Stimulated activated naive B cell treated with anti-CD40 and anti-IgM and Interleukin-4, amounts not matched to agents 10 μg/mL and 1 μg/mL and 100 μg/mL, for 72 hours (primary cell): ENCODE measurements at regions not wholly inside any gene's neighbourhood (a gene's known extent, or its start where the extent isn't known, plus 50 kb on each side); places are given as distances from the start of the nearest gene placed in this dataset.
"Not testable (repeated sequence)": the region's sequence is repeated elsewhere in the genome, so short reads cannot be mapped to it uniquely, and the experiment has no call there.

Experiments
- ATAC-seq, 2 donors: fragments of 150-1000 bp; cut with Tn5 transposase; replicated peaks; 2 replicates each; pipeline ENCODE4 v1.10.0; 2021; ENCODE audit warnings: moderate library complexity in 1 of 2
- DNase-seq: peaks from one replicate; pipeline ENCODE4 v3.0.0; 2021
- H3K27ac Mint-ChIP-seq: one replicate; pipeline ENCODE4 v1.8.0; 2022; ENCODE audit warnings: mild to moderate bottlenecking, mixed read lengths
- H3K27me3 Mint-ChIP-seq, 2 donors: one replicate each; pipeline ENCODE4 v1.8.0; 2022; ENCODE audit warnings: mixed read lengths in 2 of 2
- H3K36me3 Mint-ChIP-seq, 2 donors: one replicate each; pipeline ENCODE4 v1.8.0; 2022; ENCODE audit warnings: mixed read lengths in 2 of 2, mild to moderate bottlenecking in 1 of 2
- H3K4me1 Mint-ChIP-seq, 2 donors: one replicate each; pipeline ENCODE4 v1.8.0; 2022; ENCODE audit warnings: mixed read lengths in 2 of 2, mild to moderate bottlenecking in 1 of 2
- H3K4me3 Mint-ChIP-seq, 2 donors: one replicate each; pipeline ENCODE4 v1.8.0; 2022; ENCODE audit warnings: mild to moderate bottlenecking in 2 of 2, mixed read lengths in 2 of 2, moderate library complexity in 1 of 2
- H3K9me3 Mint-ChIP-seq, 2 donors: one replicate each; pipeline ENCODE4 v1.8.0; 2022; ENCODE audit warnings: mixed read lengths in 2 of 2, mild to moderate bottlenecking in 1 of 2

DNA sequence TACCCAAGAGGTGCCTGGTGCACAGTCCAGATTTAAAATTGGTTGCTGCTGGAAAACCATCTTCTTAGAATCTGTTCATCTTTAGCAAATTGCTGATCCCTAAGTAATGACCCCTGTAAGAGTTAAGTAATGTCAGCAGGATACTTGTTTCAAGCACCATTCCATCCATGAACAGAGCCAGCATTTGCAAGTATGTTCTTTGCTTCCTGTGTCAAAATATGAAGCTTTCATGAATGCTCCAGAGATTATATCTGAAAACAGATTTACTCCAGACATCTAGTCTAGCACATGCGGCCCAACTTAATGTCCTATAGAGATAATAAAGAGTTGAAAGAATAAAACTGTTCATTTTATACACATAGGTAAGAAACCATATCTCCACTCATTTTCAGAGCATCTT lies 98.7 kb upstream of the ZNF438 start:
- no peaks in the 10 kb centered on the region for H3K9me3 Mint-ChIP-seq
- no peak for DNase-seq
- no peaks in the 10 kb centered on the region for H3K36me3 Mint-ChIP-seq
- no peaks in the 10 kb centered on the region for H3K27me3 Mint-ChIP-seq
- peaks cover 22 to 38% of the 10 kb centered on the region in 2 donors for H3K4me1 Mint-ChIP-seq
- ATAC-seq: no peak
- no peak overlapping the region for H3K27ac Mint-ChIP-seq
- H3K4me3 Mint-ChIP-seq: no peak overlapping the region

DNA sequence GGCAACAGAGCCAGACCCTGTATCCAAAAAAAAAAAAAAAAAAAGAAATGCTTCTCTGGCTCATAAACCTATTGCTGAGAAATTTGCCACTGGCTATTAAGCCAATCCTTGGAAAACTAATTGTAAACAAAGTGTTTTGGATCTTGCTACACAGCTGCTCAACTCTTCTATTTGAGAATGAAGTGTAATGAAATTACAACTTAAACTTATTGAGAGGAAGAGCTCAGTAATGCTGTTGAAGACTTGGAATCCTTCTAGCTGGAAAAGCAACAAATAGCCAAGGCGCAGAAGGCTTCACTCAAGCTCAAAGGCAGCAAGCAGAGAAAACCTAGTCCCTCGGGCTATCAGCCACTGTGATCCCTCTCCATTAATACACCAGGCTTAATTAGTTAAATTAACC lies 99.6 kb upstream of the ZNF438 start:
- no peaks in the 10 kb centered on the region for H3K36me3 Mint-ChIP-seq
- H3K4me1 Mint-ChIP-seq: peaks cover 22 to 45% of the 10 kb centered on the region in 2 donors
- DNase-seq (no peak), ATAC-seq (no peak)
- no peak overlapping the region for H3K4me3 Mint-ChIP-seq
- H3K27ac Mint-ChIP-seq: no peak overlapping the region
- H3K9me3 Mint-ChIP-seq: no peaks in the 10 kb centered on the region
- H3K27me3 Mint-ChIP-seq: no peaks in the 10 kb centered on the region

DNA sequence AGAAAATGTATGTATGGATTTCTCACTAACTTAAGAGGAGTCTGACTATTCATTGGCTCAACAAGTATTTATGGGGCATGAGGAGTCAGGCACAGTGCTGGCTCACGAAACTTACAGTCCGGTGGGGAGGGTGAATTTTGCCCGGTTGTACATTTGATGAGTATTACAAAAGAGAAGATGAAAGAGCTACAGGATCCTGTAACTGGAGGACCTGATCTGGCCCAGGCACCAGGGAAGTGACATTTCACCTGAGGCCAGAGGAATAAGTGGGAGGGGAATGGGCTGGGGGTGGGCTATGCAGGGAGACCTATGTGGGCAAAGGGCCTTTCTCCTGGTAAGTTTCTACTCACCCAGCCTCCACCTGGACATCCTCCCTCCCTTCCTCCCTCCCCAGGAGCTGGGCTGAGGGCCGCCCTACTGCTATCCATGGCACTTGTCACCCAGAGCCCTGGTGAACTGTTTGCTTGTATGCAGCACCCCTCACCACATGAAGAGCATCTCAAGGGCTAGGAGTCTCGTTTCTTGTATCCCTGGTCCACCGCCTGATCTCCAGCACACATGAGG lies 101.1 kb upstream of the ZNF438 start:
- Mint-ChIP-seq H3K27me3 (no peaks in the 10 kb centered on the region), H3K9me3 (no peaks in the 10 kb centered on the region), H3K4me3 (peak overlapping the region; percentile 37 to 50), H3K27ac (peak overlapping the region; percentile 76), H3K36me3 (no peaks in the 10 kb centered on the region), H3K4me1 (peaks cover 24 to 48% of the 10 kb centered on the region in 2 donors)
- ATAC-seq (no peak), DNase-seq (no peak)

DNA sequence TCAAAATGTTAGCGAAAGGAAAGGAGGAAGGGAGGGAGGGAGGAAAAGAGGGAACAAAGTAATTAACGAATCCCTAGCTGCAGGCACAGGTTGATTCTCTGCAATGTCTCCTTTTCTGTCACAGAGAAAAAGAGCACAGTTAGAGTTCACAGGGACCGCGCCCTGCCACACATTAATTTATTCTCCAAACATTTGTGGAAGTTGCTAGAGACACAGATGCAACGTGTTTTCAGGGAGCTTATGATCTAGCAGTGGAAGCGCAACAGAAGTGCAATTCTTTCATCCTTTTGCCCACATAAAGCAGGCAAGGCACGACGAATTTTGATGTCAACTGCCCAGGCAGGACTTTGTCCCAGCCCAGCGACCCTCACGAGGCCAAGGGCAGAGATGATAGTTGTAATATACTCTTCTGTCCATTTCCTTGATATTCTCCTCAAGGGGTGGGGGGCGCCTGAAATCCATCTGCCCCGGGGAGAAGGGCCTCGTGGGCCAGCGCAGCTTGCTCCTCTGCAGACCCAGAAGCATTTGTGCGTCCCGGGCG lies 101.7 kb upstream of the ZNF438 start:
- H3K9me3 Mint-ChIP-seq: no peaks in the 10 kb centered on the region
- H3K36me3 Mint-ChIP-seq: no peaks in the 10 kb centered on the region
- ATAC-seq: no peak
- no peak for DNase-seq
- H3K27ac Mint-ChIP-seq: peak overlapping the region; percentile 94
- H3K4me1 Mint-ChIP-seq: peaks cover 24 to 48% of the 10 kb centered on the region in 2 donors
- H3K4me3 Mint-ChIP-seq: peak overlapping the region; percentile 41 to 86
- H3K27me3 Mint-ChIP-seq: no peaks in the 10 kb centered on the region

DNA sequence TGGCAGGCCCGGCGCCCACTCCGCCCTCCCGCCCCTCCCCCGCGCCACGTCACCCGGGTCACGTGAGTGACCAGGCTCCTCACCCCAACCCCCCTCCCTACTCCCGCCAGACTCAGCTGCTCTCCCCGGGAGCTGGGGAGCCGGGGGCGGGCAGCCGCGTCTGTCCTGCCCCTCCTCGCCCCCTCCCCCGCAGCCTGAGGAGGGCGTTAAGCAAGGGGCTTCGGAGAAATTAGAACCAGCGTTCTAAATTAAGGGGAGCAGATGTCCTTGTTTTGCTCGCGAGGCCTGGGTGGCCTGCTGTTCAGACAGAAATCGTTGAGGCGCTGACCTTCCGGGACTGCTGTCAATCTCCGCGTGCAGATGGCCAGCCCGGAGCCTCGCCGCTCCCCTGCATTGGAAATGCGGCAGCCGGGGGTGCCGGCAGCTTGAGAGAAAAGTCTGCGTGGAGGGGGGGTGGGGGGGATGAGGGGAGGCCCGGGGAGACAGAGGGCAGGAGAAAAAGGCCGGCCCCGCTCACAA lies 102.2 kb upstream of the ZNF438 start:
- H3K4me1 Mint-ChIP-seq: peaks cover 24 to 48% of the 10 kb centered on the region in 2 donors
- H3K27ac Mint-ChIP-seq: peak overlapping the region; percentile 94
- H3K4me3 Mint-ChIP-seq: peak overlapping the region; percentile 85 to 86
- no peaks in the 10 kb centered on the region for H3K9me3 Mint-ChIP-seq
- no peaks in the 10 kb centered on the region for H3K36me3 Mint-ChIP-seq
- no peaks in the 10 kb centered on the region for H3K27me3 Mint-ChIP-seq
- ATAC-seq: peak; percentile 55 to 65
- peak; percentile 58 for DNase-seq

DNA sequence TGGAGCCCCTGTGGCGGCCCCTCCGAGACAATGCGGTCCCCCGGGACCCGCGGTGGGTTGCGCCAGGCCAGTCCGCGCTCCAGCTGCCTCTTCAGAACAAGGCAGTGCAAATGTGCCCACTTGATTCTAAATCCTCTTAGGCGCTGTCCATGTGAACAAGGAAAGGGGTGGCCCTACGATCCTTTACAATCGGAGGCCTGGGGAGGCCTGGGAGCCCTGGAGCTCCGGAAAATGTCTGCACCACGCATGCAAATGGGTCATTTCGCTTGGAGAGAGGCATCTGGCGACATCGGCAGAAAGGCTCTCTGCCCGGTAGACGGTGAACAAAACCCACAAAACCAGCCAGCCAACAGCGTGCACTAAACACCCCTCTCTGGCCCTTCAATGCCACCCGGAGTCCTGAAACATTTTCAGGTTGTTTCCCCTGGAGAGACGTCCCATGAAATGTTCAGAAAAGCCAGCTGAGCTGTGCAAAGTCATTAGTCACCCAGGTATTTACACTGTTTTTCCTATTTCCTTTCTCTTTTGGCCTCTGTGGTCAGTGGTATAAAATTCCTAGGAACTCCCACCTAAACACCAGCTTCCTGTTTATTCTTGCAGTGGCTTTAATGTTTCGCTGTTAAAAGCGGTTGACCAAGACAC lies 102.8 kb upstream of the ZNF438 start:
- H3K9me3 Mint-ChIP-seq: no peaks in the 10 kb centered on the region
- H3K27ac Mint-ChIP-seq: peak overlapping the region; percentile 94
- ATAC-seq (peak; percentile 75 to 76), DNase-seq (peak; percentile 50)
- H3K27me3 Mint-ChIP-seq: no peaks in the 10 kb centered on the region
- peak overlapping the region; percentile 85 to 86 for H3K4me3 Mint-ChIP-seq
- peaks cover 22 to 48% of the 10 kb centered on the region in 2 donors for H3K4me1 Mint-ChIP-seq
- H3K36me3 Mint-ChIP-seq: no peaks in the 10 kb centered on the region

DNA sequence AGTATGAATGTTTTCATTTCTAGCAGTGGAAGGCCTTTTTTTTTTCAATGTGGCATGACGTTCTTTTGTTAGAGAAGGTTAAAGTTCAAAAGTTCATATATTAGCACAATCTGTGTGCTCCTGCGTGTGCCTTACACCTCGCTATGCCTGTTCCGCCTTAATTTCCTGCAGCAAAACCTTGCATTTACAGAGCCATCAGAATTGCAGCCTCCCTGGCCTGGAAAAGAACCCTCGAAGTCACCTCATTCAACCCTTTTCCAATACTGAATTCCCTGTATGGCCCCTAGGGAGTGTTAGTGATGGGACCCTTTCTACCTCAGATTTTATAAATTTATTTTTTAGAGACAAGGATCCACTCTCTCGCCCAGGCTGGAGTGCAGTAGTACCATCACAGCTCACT lies 103.5 kb upstream of the ZNF438 start:
- Mint-ChIP-seq H3K27ac (peak overlapping the region; percentile 37), H3K27me3 (no peaks in the 10 kb centered on the region)

DNA sequence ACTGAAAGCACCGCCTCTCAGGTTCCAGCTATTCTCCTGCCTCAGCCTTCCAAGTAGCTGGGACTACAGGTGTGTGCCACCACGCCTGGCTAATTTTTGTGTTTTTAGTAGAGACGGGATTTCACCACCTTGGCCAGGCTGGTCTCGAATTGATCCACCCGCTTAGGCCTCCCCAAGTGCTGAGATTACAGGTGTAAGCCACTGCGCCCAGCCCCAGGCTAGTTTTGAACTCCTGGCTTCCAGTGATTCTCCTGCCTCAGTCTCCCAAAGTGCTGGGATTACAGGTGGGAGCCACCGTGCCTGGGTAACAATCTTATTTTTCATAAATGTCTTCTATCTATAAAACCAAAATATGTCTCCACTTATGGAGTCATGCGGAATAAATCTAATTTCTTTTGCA lies 104.1 kb upstream of the ZNF438 start:
- H3K27me3 Mint-ChIP-seq, DNase-seq, H3K9me3 Mint-ChIP-seq, H3K27ac Mint-ChIP-seq, ATAC-seq, H3K4me3 Mint-ChIP-seq, H3K36me3 Mint-ChIP-seq: not testable (repeated sequence)
- peaks cover 22 to 48% of the 10 kb centered on the region in 2 donors for H3K4me1 Mint-ChIP-seq

More for the DNA sequence above, 103.5 kb upstream of the ZNF438 start:
- H3K9me3 Mint-ChIP-seq: no peaks in the 10 kb centered on the region
- no peak for DNase-seq
- H3K36me3 Mint-ChIP-seq: no peaks in the 10 kb centered on the region
- ATAC-seq: no peak
- peaks cover 22 to 48% of the 10 kb centered on the region in 2 donors for H3K4me1 Mint-ChIP-seq
- H3K4me3 Mint-ChIP-seq: peak overlapping the region; percentile 85 to 86

DNA sequence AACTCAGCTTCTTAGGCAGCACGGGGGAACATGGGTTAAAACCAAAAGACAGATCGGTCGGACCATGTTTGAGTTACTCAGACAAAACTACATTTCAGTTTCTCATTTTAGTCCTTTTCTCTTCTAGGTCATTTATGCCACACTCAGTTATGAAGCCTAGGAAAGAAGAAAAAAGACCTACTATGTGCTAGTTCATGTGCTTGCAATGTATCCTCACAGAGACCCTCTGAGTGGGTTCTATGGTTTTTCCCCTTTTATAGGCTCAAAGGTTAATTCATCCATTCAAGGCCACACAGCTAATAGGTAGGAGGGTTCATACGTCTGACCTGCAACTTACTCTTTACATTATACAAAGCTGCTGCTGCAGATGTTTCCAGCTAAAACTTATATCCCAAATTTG lies 104.7 kb upstream of the ZNF438 start:
- Mint-ChIP-seq H3K36me3 (no peaks in the 10 kb centered on the region), H3K4me3 (no peak overlapping the region), H3K4me1 (peaks cover 22 to 48% of the 10 kb centered on the region in 2 donors)

DNA sequence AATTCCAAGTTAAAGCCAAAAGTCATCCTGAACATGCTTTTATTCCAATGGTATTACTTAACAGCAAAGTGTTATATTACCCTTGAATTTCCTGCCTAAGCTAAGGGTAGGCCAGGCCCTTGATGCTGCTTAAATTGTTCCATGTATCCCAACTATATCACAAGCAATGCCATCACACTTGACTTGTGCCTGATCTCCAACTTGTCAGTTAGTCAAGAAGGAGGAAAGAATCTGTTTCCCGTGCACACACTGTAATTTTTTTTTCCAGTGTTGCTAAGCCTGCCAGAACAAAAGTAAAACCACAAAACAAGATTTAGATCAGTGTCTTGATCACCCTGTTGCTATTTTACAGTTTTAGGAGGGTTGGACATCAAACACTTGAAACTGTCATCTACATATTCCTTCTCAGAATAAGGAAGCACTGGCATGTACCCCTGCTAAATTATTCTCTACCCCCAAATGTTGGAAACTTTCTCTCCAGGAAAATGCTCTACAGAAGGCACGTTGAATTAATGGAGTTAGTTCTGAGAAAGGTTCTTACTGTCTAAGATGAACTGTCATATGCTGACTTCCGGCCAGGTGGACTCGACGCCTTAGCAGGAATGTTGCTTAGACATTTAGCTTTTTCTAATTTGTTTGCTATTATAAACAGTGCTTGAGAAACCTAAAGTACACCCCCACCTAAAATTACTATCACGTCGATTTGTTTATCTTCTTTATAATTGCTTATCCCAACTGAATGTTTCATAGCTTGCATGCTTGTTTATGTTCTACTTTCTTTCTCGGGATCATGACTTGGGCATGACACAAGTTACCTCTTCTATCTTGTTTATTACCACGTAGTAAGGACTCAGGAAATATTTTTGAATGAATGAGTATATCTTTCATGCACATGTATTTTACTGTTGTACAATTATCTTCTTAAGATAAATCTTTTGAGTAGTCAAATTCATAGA lies 105.5 kb upstream of the ZNF438 start:
- ATAC-seq (no peak), DNase-seq (no peak)
- H3K27me3 Mint-ChIP-seq: no peaks in the 10 kb centered on the region
- H3K4me1 Mint-ChIP-seq: peaks cover 22 to 48% of the 10 kb centered on the region in 2 donors
- H3K9me3 Mint-ChIP-seq: no peaks in the 10 kb centered on the region
- H3K27ac Mint-ChIP-seq: no peak overlapping the region
- no peaks in the 10 kb centered on the region for H3K36me3 Mint-ChIP-seq
- H3K4me3 Mint-ChIP-seq: no peak overlapping the region

More for the DNA sequence above, 104.7 kb upstream of the ZNF438 start:
- H3K27me3 Mint-ChIP-seq: no peaks in the 10 kb centered on the region
- H3K9me3 Mint-ChIP-seq: no peaks in the 10 kb centered on the region
- no peak overlapping the region for H3K27ac Mint-ChIP-seq
- DNase-seq (no peak), ATAC-seq (no peak)

DNA sequence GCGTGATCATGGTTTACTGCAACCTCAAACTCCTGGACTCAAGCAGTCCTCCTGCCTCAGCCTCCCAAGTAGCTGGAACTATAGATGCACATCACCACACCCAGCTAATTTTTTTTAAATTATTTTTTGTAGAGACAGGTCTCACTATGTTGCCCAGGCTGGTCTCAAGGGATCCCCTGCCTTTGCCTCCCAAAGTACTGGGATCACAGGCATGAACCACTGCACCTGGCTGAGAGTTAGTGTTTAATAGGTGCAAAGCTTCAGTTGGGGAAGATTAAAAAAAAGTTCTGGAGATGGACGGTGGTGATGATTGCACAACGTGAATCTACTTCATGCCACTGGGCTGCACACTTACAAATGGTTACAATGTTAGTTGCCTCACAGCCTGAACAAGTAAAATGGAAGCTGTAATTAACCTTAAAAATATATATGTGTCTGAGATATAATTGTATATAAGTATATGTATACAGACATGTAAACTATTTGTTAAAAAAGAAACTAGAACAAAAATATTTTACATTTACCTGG lies 106.4 kb upstream of the ZNF438 start:
- DNase-seq: no peak
- Mint-ChIP-seq H3K9me3 (no peaks in the 10 kb centered on the region), H3K27ac (no peak overlapping the region), H3K4me3 (no peak overlapping the region), H3K36me3 (no peaks in the 10 kb centered on the region), H3K4me1 (peaks cover 18 to 40% of the 10 kb centered on the region in 2 donors), H3K27me3 (no peaks in the 10 kb centered on the region)
- no peak for ATAC-seq

DNA sequence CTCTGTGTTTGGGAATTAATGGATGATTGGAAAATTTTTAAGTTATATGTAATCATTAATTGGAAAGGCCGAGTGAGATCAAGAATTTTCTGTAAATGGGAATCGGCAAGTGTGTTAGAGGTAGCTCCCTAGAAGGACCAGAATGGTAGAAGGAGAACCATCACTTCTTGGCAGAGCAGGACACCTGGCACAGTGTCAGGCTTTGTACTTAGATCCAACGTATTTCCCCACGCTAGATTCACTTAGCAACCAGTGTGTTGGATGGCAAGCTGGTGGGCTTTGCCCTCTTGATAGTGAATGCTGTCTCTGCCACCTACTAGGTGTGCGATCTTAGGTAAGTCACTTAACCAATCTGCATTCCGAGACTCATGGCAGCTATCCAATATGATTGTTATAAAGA lies 107.8 kb upstream of the ZNF438 start:
- DNase-seq (no peak), ATAC-seq (no peak)
- Mint-ChIP-seq H3K27me3 (no peaks in the 10 kb centered on the region), H3K27ac (no peak overlapping the region), H3K4me3 (no peak overlapping the region), H3K36me3 (no peaks in the 10 kb centered on the region), H3K4me1 (peaks cover 11 to 32% of the 10 kb centered on the region in 2 donors), H3K9me3 (no peaks in the 10 kb centered on the region)

DNA sequence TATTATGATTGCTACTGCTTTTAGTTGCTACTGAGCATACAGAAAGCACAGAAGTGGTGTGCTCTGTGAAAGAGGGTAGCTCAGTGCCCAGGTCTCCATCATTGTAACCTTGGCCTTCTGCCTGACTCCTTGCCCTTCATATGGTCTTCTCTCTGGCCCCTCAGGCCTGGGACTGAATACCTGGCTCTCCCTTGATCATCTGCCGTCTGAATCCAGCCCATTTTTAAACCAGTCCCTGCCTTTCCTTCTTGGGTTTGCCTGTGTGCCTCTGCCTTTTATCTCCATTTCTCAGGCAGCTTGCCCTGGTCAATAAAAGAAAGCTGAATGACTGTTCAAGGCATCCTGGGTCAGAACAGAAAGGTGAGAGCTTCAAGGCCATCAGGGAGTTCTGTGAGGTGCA lies 109.1 kb upstream of the ZNF438 start:
- DNase-seq: no peak
- H3K4me1 Mint-ChIP-seq: peaks cover 7 to 23% of the 10 kb centered on the region in 2 donors
- peaks cover 0 to 3% of the 10 kb centered on the region in 2 donors for H3K27me3 Mint-ChIP-seq
- H3K4me3 Mint-ChIP-seq: no peak overlapping the region
- H3K9me3 Mint-ChIP-seq: no peaks in the 10 kb centered on the region
- no peaks in the 10 kb centered on the region for H3K36me3 Mint-ChIP-seq
- no peak for ATAC-seq
- no peak overlapping the region for H3K27ac Mint-ChIP-seq

DNA sequence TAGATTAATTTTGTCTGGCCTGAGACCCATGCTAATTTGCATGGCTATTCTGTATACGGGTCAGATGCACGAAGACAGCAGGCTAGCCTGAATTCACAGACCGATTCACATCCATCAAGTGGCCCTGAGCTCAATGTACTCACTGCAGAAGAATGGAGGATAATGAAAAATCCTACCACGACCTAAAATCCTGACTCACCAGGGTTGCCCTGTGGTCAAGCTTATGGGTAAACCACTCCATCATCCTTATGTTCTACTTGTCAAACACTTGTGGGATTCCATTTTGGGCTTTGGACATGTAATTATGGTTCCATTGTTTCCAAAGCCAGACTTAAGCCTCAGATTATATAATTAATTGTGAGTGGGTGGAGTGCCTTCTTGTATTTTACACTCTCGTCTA lies 110.4 kb upstream of the ZNF438 start:
- no peaks in the 10 kb centered on the region for H3K9me3 Mint-ChIP-seq
- ATAC-seq: no peak
- no peak overlapping the region for H3K4me3 Mint-ChIP-seq
- peaks cover 9 to 15% of the 10 kb centered on the region in 2 donors for H3K27me3 Mint-ChIP-seq
- H3K36me3 Mint-ChIP-seq: no peaks in the 10 kb centered on the region
- DNase-seq: no peak
- H3K27ac Mint-ChIP-seq: no peak overlapping the region
- H3K4me1 Mint-ChIP-seq: peaks cover 11 to 23% of the 10 kb centered on the region in 2 donors
